PC-9 (cell line): ENCODE measurements at regions not wholly inside any gene's neighbourhood (a gene's known extent, or its start where the extent isn't known, plus 50 kb on each side); places are given as distances from the start of the nearest gene placed in this dataset.

Source experiments
- BruUV-seq: library from RNA; stranded (reverse); fragments of 400-500 nt; replicated peaks from 2 replicates; lab custom pipeline; 2021; lab: Mats Ljungman, UMichigan
- CTCF ChIA-PET: fragments of 300-600 bp; sonication (Branson Sonifier 250); formaldehyde crosslinking; loops from one replicate; lab custom pipeline; 2022; ENCODE audit warnings: antibody characterized with exemption; lab: Charles Lee
- POLR2A ChIA-PET: fragments of 300-600 bp; sonication (Branson Sonifier 250); formaldehyde crosslinking; loops from one replicate; lab custom pipeline; 2022; ENCODE audit warnings: antibody characterized with exemption; ENCODE audit not compliant: unreplicated experiment; lab: Charles Lee
- DNase-seq, 2 experiments: peaks; one replicate each; pipeline versions ENCODE4 v3.0.0 to v3.0.0-alpha.2; 2015 to 2022; ENCODE audit warnings: mixed read lengths in 1 of 2
- H2AFZ ChIP-seq: fragments of 200-600 bp; sonication (generic); 2 replicates; pipeline ENCODE4 v1.8.1; 2017; ENCODE audit warnings: antibody characterized with exemption
- H3F3A ChIP-seq: fragments of 200-600 bp; sonication (generic); 2 replicates; pipeline ENCODE4 v1.8.1; 2017; ENCODE audit warnings: antibody characterized with exemption, mild to moderate bottlenecking, low read depth; ENCODE audit not compliant: insufficient read depth
- H3K27ac ChIP-seq: fragments of 200-600 bp; sonication (generic); 2 replicates; pipeline ENCODE4 v1.6.1; 2016; ENCODE audit warnings: mixed run types
- H3K27me3 ChIP-seq: fragments of 200-600 bp; sonication (generic); 2 replicates; pipeline ENCODE4 v1.6.1; 2016; ENCODE audit warnings: low read depth, mixed run types; ENCODE audit not compliant: insufficient read depth
- H3K36me3 ChIP-seq: fragments of 200-600 bp; sonication (generic); 2 replicates; pipeline ENCODE4 v1.6.1; 2016; ENCODE audit warnings: low read depth, mixed run types
- H3K4me1 ChIP-seq: fragments of 200-600 bp; sonication (generic); replicated peaks from 2 replicates; pipeline ENCODE4 v1.6.1; 2016; ENCODE audit warnings: mixed run types; ENCODE audit not compliant: insufficient read depth
- H3K4me2 ChIP-seq: fragments of 200-600 bp; sonication (generic); 2 replicates; pipeline ENCODE4 v1.6.1; 2017; ENCODE audit warnings: mixed run types
- H3K4me3 ChIP-seq: fragments of 200-600 bp; sonication (generic); 2 replicates; pipeline ENCODE4 v1.6.1; 2016; ENCODE audit warnings: mixed run types
- H3K79me2 ChIP-seq: fragments of 200-600 bp; sonication (generic); 2 replicates; pipeline ENCODE4 v1.6.1; 2017; ENCODE audit warnings: low read depth, mixed run types
- H3K9me2 ChIP-seq: fragments of 200-600 bp; sonication (generic); 2 replicates; pipeline ENCODE4 v1.8.1; 2017; ENCODE audit warnings: mild to moderate bottlenecking; ENCODE audit not compliant: insufficient read depth
- H3K9me3 ChIP-seq: fragments of 200-600 bp; sonication (generic); 2 replicates; pipeline ENCODE4 v1.8.1; 2016; ENCODE audit warnings: low read depth; ENCODE audit not compliant: insufficient read depth
- H4K20me1 ChIP-seq: fragments of 200-600 bp; sonication (generic); 2 replicates; pipeline ENCODE4 v1.8.1; 2017; ENCODE audit not compliant: insufficient read depth
- CTCF ChIP-seq: fragments of 200-600 bp; sonication (generic); conservative IDR thresholded peaks from 2 replicates; pipeline ENCODE4 v1.6.1; 2017; ENCODE audit warnings: mixed run types, antibody characterized with exemption, mild to moderate bottlenecking, moderate library complexity
- EZH2 ChIP-seq: fragments of 200-600 bp; sonication (generic); IDR thresholded peaks from 2 replicates; pipeline ENCODE4 v1.8.0; 2017; ENCODE audit warnings: antibody characterized with exemption, low read depth
- intact Hi-C: fragments of 100-400 bp; cut with micrococcal nuclease; formaldehyde crosslinking; loops from one replicate; pipeline ENCODE4 v1.10.0; 2022; ENCODE audit not compliant: unreplicated experiment

GRCh38 chr9:20119566-20119965 lies 330.7 kb upstream of the SLC24A2 start:
- no peak for TF ChIP-seq CTCF
- no peak for TF ChIP-seq EZH2
- Histone ChIP-seq H4K20me1 (no peaks in the 10 kb centered on the region), H3K4me1 (no peaks in the 10 kb centered on the region), H3K9me3 (no peaks in the 10 kb centered on the region), H3K27ac (no peak overlapping the region), H3K27me3 (no peaks in the 10 kb centered on the region), H3K79me2 (no peaks in the 10 kb centered on the region), H3K9me2 (no peaks in the 10 kb centered on the region), H3K36me3 (no peaks in the 10 kb centered on the region), H3K4me3 (no peak overlapping the region), H2AFZ (no peak overlapping the region), H3F3A (no peaks in the 10 kb centered on the region), H3K4me2 (no peak overlapping the region)
- POLR2A ChIA-PET: no interaction called here
- BruUV-seq: no TSS peak
- intact Hi-C loops: no loop called here
- CTCF ChIA-PET: no interaction called here
- DNase-seq: no peak

- H3K4me2 ChIP-seq: no peak overlapping the region
Measured at GRCh38 chr9:20117986-20118385, 329.1 kb upstream of the SLC24A2 start.

GRCh38 chr9:20117482-20117881 lies 328.6 kb upstream of the SLC24A2 start:
- no peak overlapping the region for H2AFZ ChIP-seq
- DNase-seq: no peak
- TF ChIP-seq EZH2 (no peak), CTCF (no peak)
- ChIA-PET CTCF (no interaction called here), POLR2A (no interaction called here)
- no peak overlapping the region for H3K4me2 ChIP-seq
- H3K27ac ChIP-seq: no peak overlapping the region
- no peaks in the 10 kb centered on the region for H3K79me2 ChIP-seq
- no peak overlapping the region for H3K4me3 ChIP-seq
- no TSS peak for BruUV-seq
- H3K9me3 ChIP-seq: no peaks in the 10 kb centered on the region
- H3K4me1 ChIP-seq: no peaks in the 10 kb centered on the region
- H3K9me2 ChIP-seq: no peaks in the 10 kb centered on the region
- H3K27me3 ChIP-seq: no peaks in the 10 kb centered on the region
- H4K20me1 ChIP-seq: no peaks in the 10 kb centered on the region
- H3K36me3 ChIP-seq: no peaks in the 10 kb centered on the region
- no peaks in the 10 kb centered on the region for H3F3A ChIP-seq
- intact Hi-C loops: no loop called here

More at GRCh38 chr9:20117986-20118385, 329.1 kb upstream of the SLC24A2 start:
- Histone ChIP-seq H3K27me3 (no peaks in the 10 kb centered on the region), H3K79me2 (no peaks in the 10 kb centered on the region), H3F3A (no peaks in the 10 kb centered on the region), H4K20me1 (no peaks in the 10 kb centered on the region), H3K9me2 (no peaks in the 10 kb centered on the region), H3K27ac (no peak overlapping the region), H3K9me3 (no peaks in the 10 kb centered on the region), H2AFZ (no peak overlapping the region), H3K4me3 (no peak overlapping the region), H3K4me1 (no peaks in the 10 kb centered on the region), H3K36me3 (no peaks in the 10 kb centered on the region)
- ChIA-PET CTCF (no interaction called here), POLR2A (no interaction called here)
- intact Hi-C loops: no loop called here
- BruUV-seq: no TSS peak
- no peak for TF ChIP-seq CTCF
- TF ChIP-seq EZH2: no peak
- DNase-seq: no peak
